ENCODE measurements at regions not wholly inside any gene's neighbourhood (a gene's known extent, or its start where the extent isn't known, plus 50 kb on each side); places are given as distances from the start of the nearest gene placed in this dataset.

- intact Hi-C loops (cut with DNase I) = no loop called here
- H3K27ac ChIP-seq (replicated peaks in 1 of 4) = no peak overlapping the region
- no peaks in the 10 kb centered on the region for H3K9me3 ChIP-seq
- DNase-seq (ENCODE audit: extremely low spot score) = no peak
- 57% methylated on average over 6 of the region's 6 CpGs for WGBS
- TF ChIP-seq POLR2AphosphoS5 (IDR thresholded peaks at IDR 0.05) = no peak
- TF ChIP-seq POLR2A (IDR thresholded peaks at IDR 0.05; ENCODE audit: low read depth) = no peak
- TF ChIP-seq CTCF (IDR thresholded peaks at IDR 0.05) = no peak
- TF ChIP-seq EP300 (IDR thresholded peaks at IDR 0.05) = no peak
- H3K4me1 ChIP-seq = peaks cover 5 to 19% (median 7%) of the 10 kb centered on the region in 4 donors
- H3K36me3 ChIP-seq = no peaks in the 10 kb centered on the region
- no peaks in the 10 kb centered on the region for H3K27me3 ChIP-seq
- no peak overlapping the region for H3K4me3 ChIP-seq
These were observed 147.4 kb downstream of the LNPK start for GRCh38 chr2:175854665-175855064.

GRCh38 chr2:175854129-175854528 lies 147.9 kb downstream of the LNPK start:
- no peak for DNase-seq (ENCODE audit: extremely low spot score)
- intact Hi-C loops (cut with DNase I) = no loop called here
- Histone ChIP-seq H3K4me3 (no peak overlapping the region), H3K27me3 (no peaks in the 10 kb centered on the region), H3K36me3 (no peaks in the 10 kb centered on the region), H3K27ac (replicated peaks in 1 of 4) (no peak overlapping the region), H3K4me1 (peaks cover 5 to 19% (median 7%) of the 10 kb centered on the region in 4 donors), H3K9me3 (no peaks in the 10 kb centered on the region)
- TF ChIP-seq EP300 (IDR thresholded peaks at IDR 0.05) = no peak
- TF ChIP-seq POLR2AphosphoS5 (IDR thresholded peaks at IDR 0.05) = no peak
- no peak for TF ChIP-seq CTCF (IDR thresholded peaks at IDR 0.05)
- no peak for TF ChIP-seq POLR2A (IDR thresholded peaks at IDR 0.05; ENCODE audit: low read depth)
- WGBS = 49% methylated on average over 3 of the region's 3 CpGs

- Histone ChIP-seq H3K27me3 (no peaks in the 10 kb centered on the region), H3K4me3 (no peak overlapping the region), H3K27ac (replicated peaks in 1 of 4) (no peak overlapping the region), H3K4me1 (peaks cover 5 to 19% (median 7%) of the 10 kb centered on the region in 4 donors), H3K36me3 (no peaks in the 10 kb centered on the region), H3K9me3 (no peaks in the 10 kb centered on the region)
- intact Hi-C loops (cut with DNase I) = no loop called here
- TF ChIP-seq POLR2A (IDR thresholded peaks at IDR 0.05; ENCODE audit: low read depth) (no peak), POLR2AphosphoS5 (IDR thresholded peaks at IDR 0.05) (no peak), CTCF (IDR thresholded peaks at IDR 0.05) (no peak), EP300 (IDR thresholded peaks at IDR 0.05) (no peak)
- no peak for DNase-seq (ENCODE audit: extremely low spot score)
- 96% methylated on average over 5 of the region's 5 CpGs for WGBS
These were observed 148.5 kb downstream of the LNPK start for GRCh38 chr2:175853616-175853890.

- H3K4me3 ChIP-seq = no peak overlapping the region
- TF ChIP-seq CTCF (IDR thresholded peaks at IDR 0.05) = no peak
- no peak for TF ChIP-seq POLR2AphosphoS5 (IDR thresholded peaks at IDR 0.05)
- no peak for TF ChIP-seq POLR2A (IDR thresholded peaks at IDR 0.05; ENCODE audit: low read depth)
- TF ChIP-seq EP300 (IDR thresholded peaks at IDR 0.05) = no peak
- H3K9me3 ChIP-seq = no peaks in the 10 kb centered on the region
- no peaks in the 10 kb centered on the region for H3K27me3 ChIP-seq
- intact Hi-C loops (cut with DNase I) = no loop called here
- 89% methylated on average over 7 of the region's 7 CpGs for WGBS
- H3K27ac ChIP-seq (replicated peaks in 1 of 4) = no peak overlapping the region
- DNase-seq (ENCODE audit: extremely low spot score) = no peak
- peaks cover 5 to 19% (median 7%) of the 10 kb centered on the region in 4 donors for H3K4me1 ChIP-seq
- no peaks in the 10 kb centered on the region for H3K36me3 ChIP-seq
These were observed 149.0 kb downstream of the LNPK start for GRCh38 chr2:175852879-175853615.

- Histone ChIP-seq H3K36me3 (no peaks in the 10 kb centered on the region), H3K9me3 (no peaks in the 10 kb centered on the region), H3K27ac (replicated peaks in 1 of 4) (no peak overlapping the region), H3K4me1 (no peaks in the 10 kb centered on the region), H3K4me3 (no peak overlapping the region), H3K27me3 (no peaks in the 10 kb centered on the region)
- no peak for TF ChIP-seq POLR2A (IDR thresholded peaks at IDR 0.05; ENCODE audit: low read depth)
- TF ChIP-seq EP300 (IDR thresholded peaks at IDR 0.05) = no peak
- no peak for TF ChIP-seq POLR2AphosphoS5 (IDR thresholded peaks at IDR 0.05)
- no peak for TF ChIP-seq CTCF (IDR thresholded peaks at IDR 0.05)
- DNase-seq (ENCODE audit: extremely low spot score) = no peak
- intact Hi-C loops (cut with DNase I) = no loop called here
These were observed 154.9 kb downstream of the LNPK start for GRCh38 chr2:175847128-175847527.

All from esophagus muscularis mucosa (tissue), 4 donors.